Neuronal stem cell (in vitro differentiated cells): ENCODE measurements at regions not wholly inside any gene's neighbourhood (a gene's known extent, or its start where the extent isn't known, plus 50 kb on each side); places are given as distances from the start of the nearest gene placed in this dataset.

Experiments
- DNase-seq: peaks from one replicate; pipeline ENCODE4 v3.0.0-alpha.2; 2013; ENCODE audit warnings: low spot score
- H2AFZ ChIP-seq: one replicate; pipeline ENCODE4 v1.6.1; 2013; ENCODE audit warnings: mild to moderate bottlenecking, low read length, inconsistent platforms
- H2AK5ac ChIP-seq: 2 replicates; pipeline ENCODE4 v1.6.1; 2013; ENCODE audit warnings: low read depth, mild to moderate bottlenecking, inconsistent platforms, low read length, moderate library complexity, mixed read lengths
- H2BK120ac ChIP-seq: 2 replicates; pipeline ENCODE4 v1.6.1; 2013; ENCODE audit warnings: low read depth, mild to moderate bottlenecking, inconsistent platforms, low read length, moderate library complexity, mixed read lengths
- H2BK12ac ChIP-seq: one replicate; pipeline ENCODE4 v1.6.1; 2013; ENCODE audit warnings: low read length, inconsistent platforms
- H2BK15ac ChIP-seq: 2 replicates; pipeline ENCODE4 v1.6.1; 2013; ENCODE audit warnings: mild to moderate bottlenecking, low read length, inconsistent platforms, mixed read lengths
- H2BK5ac ChIP-seq: one replicate; pipeline ENCODE4 v1.6.1; 2013; ENCODE audit warnings: inconsistent platforms, mild to moderate bottlenecking, low read length, moderate library complexity
- H3K14ac ChIP-seq: one replicate; pipeline ENCODE4 v1.6.1; 2013; ENCODE audit warnings: low read length, inconsistent platforms
- H3K18ac ChIP-seq: 2 replicates; pipeline ENCODE4 v1.6.1; 2013; ENCODE audit warnings: low read length, inconsistent platforms
- H3K23ac ChIP-seq: 2 replicates; pipeline ENCODE4 v1.6.1; 2013; ENCODE audit warnings: low read depth, mild to moderate bottlenecking, mixed read lengths, low read length, inconsistent platforms; ENCODE audit not compliant: poor library complexity
- H3K27ac ChIP-seq: replicated peaks from 3 replicates; pipeline ENCODE4 v1.5.1; 2013; ENCODE audit warnings: low read length, inconsistent platforms
- H3K27me3 ChIP-seq, 3 experiments: 2 replicates each; pipeline ENCODE4 v1.6.1; 2013; ENCODE audit warnings: low read length in 3 of 3, mild to moderate bottlenecking in 2 of 3, inconsistent platforms in 1 of 3, low read depth in 1 of 3, mixed read lengths in 1 of 3, moderate library complexity in 1 of 3; ENCODE audit not compliant: control insufficient read depth in 3 of 3, insufficient read depth in 3 of 3
- H3K36me3 ChIP-seq, 2 donors: replicated peaks in 1 of 2; 2 replicates each; pipeline ENCODE4 v1.6.1; 2013; ENCODE audit warnings: low read length in 2 of 2; ENCODE audit not compliant: control insufficient read depth in 2 of 2, insufficient read depth in 2 of 2
- H3K4ac ChIP-seq: 2 replicates; pipeline ENCODE4 v1.6.1; 2013; ENCODE audit warnings: inconsistent platforms, mild to moderate bottlenecking, low read length, moderate library complexity
- H3K4me1 ChIP-seq, 2 donors: 1 replicate in 1 of 2; 2 replicates in 1 of 2; pipeline ENCODE4 v1.6.1; 2013; ENCODE audit warnings: low read length in 2 of 2, low read depth in 1 of 2; ENCODE audit not compliant: control insufficient read depth in 2 of 2, insufficient read depth in 1 of 2
- H3K4me2 ChIP-seq: one replicate; pipeline ENCODE4 v1.6.1; 2013; ENCODE audit warnings: mild to moderate bottlenecking, low read length, inconsistent platforms; ENCODE audit not compliant: insufficient read depth, poor library complexity, severe bottlenecking
- H3K4me3 ChIP-seq, 2 donors: 2 replicates each; pipeline ENCODE4 v1.5.1; 2013; ENCODE audit warnings: low read length in 2 of 2, mild to moderate bottlenecking in 2 of 2, inconsistent platforms in 1 of 2, moderate library complexity in 1 of 2
- H3K79me1 ChIP-seq: one replicate; pipeline ENCODE4 v1.6.1; 2013; ENCODE audit warnings: low read depth, mild to moderate bottlenecking, inconsistent platforms, low read length, moderate library complexity
- H3K9ac ChIP-seq: one replicate; pipeline ENCODE4 v1.6.1; 2013; ENCODE audit warnings: mild to moderate bottlenecking, low read depth, low read length, inconsistent platforms; ENCODE audit not compliant: poor library complexity
- H3K9me3 ChIP-seq, 2 donors: replicated peaks in 1 of 2; 2 replicates each; pipeline versions ENCODE3 to v1.6.1; 2013; ENCODE audit warnings: low read length in 2 of 2, mild to moderate bottlenecking in 2 of 2, inconsistent platforms in 1 of 2, low read depth in 1 of 2, mixed read lengths in 1 of 2, moderate library complexity in 1 of 2; ENCODE audit not compliant: control insufficient read depth in 2 of 2, insufficient read depth in 1 of 2
- H4K8ac ChIP-seq: one replicate; pipeline ENCODE4 v1.6.1; 2013; ENCODE audit warnings: low read depth, mild to moderate bottlenecking, inconsistent platforms, low read length, moderate library complexity
- H4K91ac ChIP-seq: one replicate; pipeline ENCODE4 v1.6.1; 2013; ENCODE audit warnings: low read length, low read depth, mild to moderate bottlenecking, inconsistent platforms; ENCODE audit not compliant: poor library complexity
- WGBS, 2 donors: extraction: QIAGEN DNeasy Blood & Tissue Kit; methylation state at CpG; one replicate each; pipeline ENCODE4 v1.1.7; 2013; ENCODE audit warnings: missing lambda C conversion rate in 2 of 2, mixed read lengths in 1 of 2; ENCODE audit not compliant: insufficient read length in 2 of 2, insufficient replicate concordance in 1 of 2; ENCODE audit errors: extremely low coverage in 2 of 2; 5-methylcytosine and 5-hydroxymethylcytosine counted together

GRCh38 chr12:102735104-102735503 is 181.9 kb downstream of the PAH start:
- H3K14ac ChIP-seq = no peak overlapping the region
- no peak overlapping the region for H2BK12ac ChIP-seq
- no peak overlapping the region for H3K4ac ChIP-seq
- DNase-seq = no peak
- no peaks in the 10 kb centered on the region for H3K27me3 ChIP-seq
- whole genome bisulfite sequencing, 2 donors = no CpG with 5 or more reads among the region's 3 CpGs
- H4K8ac ChIP-seq = no peak overlapping the region
- H2BK120ac ChIP-seq = no peak overlapping the region
- H3K4me3 ChIP-seq = no peak overlapping the region
- H4K91ac ChIP-seq = no peak overlapping the region
- H3K27ac ChIP-seq = no peak overlapping the region
- H3K4me2 ChIP-seq = no peak overlapping the region
- H2AK5ac ChIP-seq = no peak overlapping the region
- no peak overlapping the region for H2BK15ac ChIP-seq
- no peak overlapping the region for H3K23ac ChIP-seq
- no peaks in the 10 kb centered on the region for H3K4me1 ChIP-seq
- H2AFZ ChIP-seq = no peak overlapping the region
- H3K9ac ChIP-seq = no peak overlapping the region
- no peaks in the 10 kb centered on the region for H3K79me1 ChIP-seq
- no peak overlapping the region for H2BK5ac ChIP-seq
- H3K18ac ChIP-seq = no peak overlapping the region
- H3K9me3 ChIP-seq = peaks cover 0 to 1% of the 10 kb centered on the region in 2 donors
- H3K36me3 ChIP-seq = no peaks in the 10 kb centered on the region

- Histone ChIP-seq H3K4me3 (no peak overlapping the region), H2AK5ac (no peak overlapping the region), H4K91ac (no peak overlapping the region), H2BK120ac (no peak overlapping the region), H3K27me3 (no peaks in the 10 kb centered on the region), H3K79me1 (no peaks in the 10 kb centered on the region), H2AFZ (no peak overlapping the region), H3K27ac (no peak overlapping the region), H3K9me3 (no peaks in the 10 kb centered on the region), H2BK5ac (no peak overlapping the region), H3K23ac (no peak overlapping the region), H4K8ac (no peak overlapping the region), H3K18ac (no peak overlapping the region), H2BK15ac (no peak overlapping the region), H3K14ac (no peak overlapping the region), H3K4ac (no peak overlapping the region), H3K36me3 (no peaks in the 10 kb centered on the region), H2BK12ac (no peak overlapping the region), H3K4me2 (no peak overlapping the region), H3K9ac (no peak overlapping the region), H3K4me1 (no peaks in the 10 kb centered on the region)
- DNase-seq = no peak
- WGBS, 2 donors = no CpG with 5 or more reads among the region's 8 CpGs
Observed at GRCh38 chr12:102730996-102731395, 186.0 kb downstream of the PAH start.

GRCh38 chr12:102728506-102729242 is 188.4 kb downstream of the PAH start:
- Histone ChIP-seq H3K4me2 (no peak overlapping the region), H4K91ac (no peak overlapping the region), H3K27me3 (no peaks in the 10 kb centered on the region), H3K4me1 (no peaks in the 10 kb centered on the region), H2BK120ac (no peak overlapping the region), H3K36me3 (no peaks in the 10 kb centered on the region), H3K9me3 (no peaks in the 10 kb centered on the region), H2BK15ac (no peak overlapping the region), H3K9ac (no peak overlapping the region), H2BK12ac (no peak overlapping the region), H4K8ac (no peak overlapping the region), H2BK5ac (no peak overlapping the region), H2AK5ac (no peak overlapping the region), H3K14ac (no peak overlapping the region), H3K4me3 (no peak overlapping the region), H3K23ac (no peak overlapping the region), H2AFZ (no peak overlapping the region), H3K27ac (no peak overlapping the region), H3K4ac (no peak overlapping the region), H3K79me1 (no peaks in the 10 kb centered on the region), H3K18ac (no peak overlapping the region)
- no peak for DNase-seq
- no CpG with 5 or more reads among the region's 5 CpGs for WGBS, 2 donors

GRCh38 chr12:102726686-102727085 is 190.4 kb downstream of the PAH start:
- H3K18ac ChIP-seq = no peak overlapping the region
- H2AFZ ChIP-seq = no peak overlapping the region
- WGBS, 2 donors = no CpG with 5 or more reads among the region's 4 CpGs
- DNase-seq = no peak
- no peak overlapping the region for H3K23ac ChIP-seq
- H2BK5ac ChIP-seq = no peak overlapping the region
- H3K4me1 ChIP-seq = peaks cover 0 to 1% of the 10 kb centered on the region in 2 donors
- no peak overlapping the region for H2BK15ac ChIP-seq
- no peak overlapping the region for H3K4me3 ChIP-seq
- no peaks in the 10 kb centered on the region for H3K9me3 ChIP-seq
- no peak overlapping the region for H3K27ac ChIP-seq
- H3K4ac ChIP-seq = no peak overlapping the region
- no peak overlapping the region for H4K8ac ChIP-seq
- no peak overlapping the region for H3K14ac ChIP-seq
- H2AK5ac ChIP-seq = no peak overlapping the region
- H3K9ac ChIP-seq = no peak overlapping the region
- no peaks in the 10 kb centered on the region for H3K79me1 ChIP-seq
- no peak overlapping the region for H2BK12ac ChIP-seq
- no peak overlapping the region for H2BK120ac ChIP-seq
- H3K4me2 ChIP-seq = no peak overlapping the region
- no peaks in the 10 kb centered on the region for H3K36me3 ChIP-seq
- no peaks in the 10 kb centered on the region for H3K27me3 ChIP-seq
- H4K91ac ChIP-seq = no peak overlapping the region
